ENCODE measurements at regions not wholly inside any gene's neighbourhood (a gene's known extent, or its start where the extent isn't known, plus 50 kb on each side); places are given as distances from the start of the nearest gene placed in this dataset.

DNA sequence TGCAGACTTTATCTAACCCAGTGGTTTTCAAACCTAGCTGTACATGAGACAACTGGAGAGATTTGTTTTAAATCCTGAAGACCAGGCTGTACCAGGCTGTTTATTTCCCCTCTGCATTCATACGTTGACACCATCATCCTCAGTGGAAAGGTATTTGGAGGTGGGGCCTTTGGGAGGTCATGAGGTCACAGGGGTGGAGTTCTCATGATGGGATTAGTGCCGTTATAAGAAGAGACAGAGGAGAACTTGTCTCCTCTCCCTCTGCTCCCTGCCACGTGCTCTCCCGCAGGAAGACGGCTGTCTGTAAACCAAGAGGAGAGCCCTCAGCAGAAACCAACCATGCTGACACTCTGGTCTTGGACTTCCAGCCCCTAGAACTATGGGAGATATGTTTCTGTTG lies 165.4 kb downstream of the ADSS2 start:
- 79% methylated on average over 5 of the region's 5 CpGs for WGBS
- no peak for DNase-seq (ENCODE audit: low spot score in 2 of 2)

DNA sequence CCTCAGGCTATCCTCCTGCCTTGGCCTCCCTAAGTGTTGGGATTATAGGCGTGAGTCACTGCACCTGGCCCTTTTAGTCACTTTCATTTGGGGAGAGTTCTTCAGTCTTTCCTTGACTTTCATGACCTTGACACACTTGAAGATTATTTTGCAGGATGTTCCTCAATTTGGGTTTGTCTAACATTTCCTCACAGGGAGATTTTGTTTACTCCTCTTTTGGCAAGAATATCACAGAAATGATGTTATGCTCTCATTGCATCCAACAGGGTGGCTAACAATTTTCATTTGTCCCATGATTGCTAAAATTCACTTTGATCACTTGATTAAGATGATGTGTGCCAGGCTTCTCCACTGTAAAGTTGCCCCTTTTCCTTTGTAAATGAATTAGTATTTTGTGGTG lies 164.0 kb downstream of the ADSS2 start:
- H3K36me3 ChIP-seq = no peaks in the 10 kb centered on the region
- no peaks in the 10 kb centered on the region for H3K9me3 ChIP-seq
- H3K4me3 ChIP-seq = no peak overlapping the region
- H3K27me3 ChIP-seq = no peaks in the 10 kb centered on the region
- no peak overlapping the region for H3K27ac ChIP-seq
- no peak for DNase-seq (ENCODE audit: low spot score in 2 of 2)
- H3K4me1 ChIP-seq = no peaks in the 10 kb centered on the region
- TF ChIP-seq EP300 (IDR thresholded peaks at IDR 0.05) = no peak
- no peak for TF ChIP-seq CTCF (IDR thresholded peaks at IDR 0.05)
- no peak for TF ChIP-seq POLR2A (IDR thresholded peaks at IDR 0.05)
- TF ChIP-seq POLR2AphosphoS5 (IDR thresholded peaks at IDR 0.05) = no peak
- 92% methylated on average over 1 of the region's 1 CpG for WGBS

More for the DNA sequence above, 165.4 kb downstream of the ADSS2 start:
- H3K27me3 ChIP-seq = no peaks in the 10 kb centered on the region
- H3K9me3 ChIP-seq = no peaks in the 10 kb centered on the region
- no peaks in the 10 kb centered on the region for H3K4me1 ChIP-seq
- no peaks in the 10 kb centered on the region for H3K36me3 ChIP-seq
- TF ChIP-seq CTCF (IDR thresholded peaks at IDR 0.05) (no peak), EP300 (IDR thresholded peaks at IDR 0.05) (no peak), POLR2A (IDR thresholded peaks at IDR 0.05) (no peak), POLR2AphosphoS5 (IDR thresholded peaks at IDR 0.05) (no peak)
- H3K4me3 ChIP-seq = no peak overlapping the region
- H3K27ac ChIP-seq = no peak overlapping the region

DNA sequence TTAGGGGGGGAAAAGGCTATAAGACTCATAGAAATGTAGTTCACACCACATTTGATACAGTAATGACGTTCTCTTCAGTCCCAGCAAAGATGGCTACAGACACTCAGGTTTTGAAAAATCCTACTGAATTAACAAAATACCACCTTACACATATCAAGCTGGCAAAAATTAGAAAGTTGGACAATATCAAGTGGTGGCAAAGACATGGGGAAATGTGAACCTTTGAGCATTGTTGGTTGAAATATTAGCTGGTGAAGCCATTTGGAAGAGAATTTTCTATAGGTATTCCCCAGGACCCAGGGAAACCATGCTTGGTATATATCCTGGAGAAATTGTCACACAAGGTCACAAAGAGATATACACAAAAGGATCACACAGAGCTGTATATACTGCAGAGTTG lies 163.0 kb downstream of the ADSS2 start:
- Histone ChIP-seq H3K27me3 (no peaks in the 10 kb centered on the region), H3K4me1 (no peaks in the 10 kb centered on the region), H3K4me3 (no peak overlapping the region), H3K9me3 (no peaks in the 10 kb centered on the region), H3K27ac (no peak overlapping the region), H3K36me3 (no peaks in the 10 kb centered on the region)
- TF ChIP-seq CTCF (IDR thresholded peaks at IDR 0.05) (no peak), EP300 (IDR thresholded peaks at IDR 0.05) (no peak), POLR2AphosphoS5 (IDR thresholded peaks at IDR 0.05) (no peak), POLR2A (IDR thresholded peaks at IDR 0.05) (no peak)
- DNase-seq (ENCODE audit: low spot score in 2 of 2) = no peak
- WGBS = 93% methylated on average over 1 of the region's 1 CpG

- Histone ChIP-seq H3K36me3 (no peaks in the 10 kb centered on the region), H3K27ac (no peak overlapping the region), H3K9me3 (no peaks in the 10 kb centered on the region), H3K4me1 (no peaks in the 10 kb centered on the region), H3K4me3 (no peak overlapping the region), H3K27me3 (no peaks in the 10 kb centered on the region)
- 75% methylated on average over 11 of the region's 11 CpGs for WGBS
- no peak for TF ChIP-seq CTCF (IDR thresholded peaks at IDR 0.05)
- no peak for TF ChIP-seq EP300 (IDR thresholded peaks at IDR 0.05)
- DNase-seq (ENCODE audit: low spot score in 2 of 2) = peak in 1 of 2 donors; percentile 49
Observed at GRCh38 chr1:244289991-244290785, 161.5 kb downstream of the ADSS2 start.

DNA sequence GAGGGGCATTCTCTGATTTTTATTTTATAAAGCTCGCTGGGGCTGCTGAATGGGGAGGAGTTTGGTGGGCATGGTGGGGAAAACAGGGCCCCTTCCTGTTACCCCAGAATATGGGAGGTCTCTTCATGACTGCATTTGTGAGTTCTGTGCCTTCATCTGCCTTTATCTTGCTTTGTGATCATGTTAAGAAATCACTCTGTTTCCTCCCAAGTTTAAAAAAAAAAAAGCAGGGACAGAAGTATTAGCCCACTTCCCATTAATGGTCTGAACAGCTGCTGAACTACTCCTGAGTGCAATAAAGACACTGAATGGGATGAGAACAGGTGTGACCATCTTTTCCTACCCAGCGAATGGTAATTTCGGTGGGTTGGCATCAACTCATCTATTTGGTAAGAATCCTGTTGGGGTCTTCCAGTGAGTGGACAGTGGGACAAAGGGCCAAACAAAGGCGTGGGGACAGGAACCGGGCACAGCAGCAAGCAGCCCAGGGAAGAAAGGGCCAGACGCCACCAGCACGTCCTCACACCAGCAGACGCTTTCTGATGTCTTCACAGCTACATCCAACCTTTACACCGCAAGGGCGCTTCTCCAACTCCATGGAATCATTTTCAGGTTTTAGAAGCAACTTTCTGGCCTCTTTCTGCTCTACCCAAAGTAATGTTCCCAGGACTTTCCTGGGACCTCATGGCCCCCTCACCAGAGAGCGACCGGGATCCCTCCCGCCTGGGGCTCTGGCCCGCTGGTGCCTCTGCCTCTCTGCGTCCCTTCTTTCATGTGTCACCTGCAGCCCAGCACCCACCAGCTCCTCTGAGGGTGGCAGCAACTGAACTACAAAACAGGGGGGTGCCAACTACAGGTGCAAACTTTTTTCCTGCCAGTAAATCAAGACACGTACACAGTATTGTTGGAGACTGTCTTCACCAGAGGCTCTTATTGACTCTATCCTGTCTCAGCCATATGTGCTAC lies 160.2 kb downstream of the ADSS2 start:
- H3K9me3 ChIP-seq = no peaks in the 10 kb centered on the region
- H3K4me3 ChIP-seq = no peak overlapping the region
- no peaks in the 10 kb centered on the region for H3K36me3 ChIP-seq
- 89% methylated on average over 16 of the region's 16 CpGs for WGBS
- H3K27ac ChIP-seq = no peak overlapping the region
- no peak for TF ChIP-seq POLR2AphosphoS5 (IDR thresholded peaks at IDR 0.05)
- TF ChIP-seq POLR2A (IDR thresholded peaks at IDR 0.05) = no peak
- no peak for TF ChIP-seq EP300 (IDR thresholded peaks at IDR 0.05)
- TF ChIP-seq CTCF (IDR thresholded peaks at IDR 0.05) = no peak
- DNase-seq (ENCODE audit: low spot score in 2 of 2) = peak in 1 of 2 donors; percentile 29
- no peaks in the 10 kb centered on the region for H3K4me1 ChIP-seq
- no peaks in the 10 kb centered on the region for H3K27me3 ChIP-seq
